SK-N-SH (cell line): ENCODE measurements at regions not wholly inside any gene's neighbourhood (a gene's known extent, or its start where the extent isn't known, plus 50 kb on each side); places are given as distances from the start of the nearest gene placed in this dataset.

Experiments used
- CTCF ChIA-PET: fragments of 300-600, 350-600 bp; formaldehyde crosslinking; extraction: SDS; loops from one replicate; lab custom pipeline; 2021; lab: Yijun Ruan, JAX
- POLR2A ChIA-PET: fragments of 350-600 bp; sonication (Branson Sonifier 250); formaldehyde crosslinking; extraction: SDS; loops from one replicate; lab custom pipeline; 2020; ENCODE audit warnings: antibody characterized with exemption, inconsistent platforms; lab: Yijun Ruan, JAX
- DNase-seq: peaks from one replicate; pipeline ENCODE4 v3.0.0; 2012
- H2AFZ ChIP-seq: fragments of 200-600 bp; sonication (generic); 2 replicates; pipeline ENCODE4 v1.8.1; 2016; ENCODE audit warnings: antibody characterized with exemption, mild to moderate bottlenecking, low read depth
- H3F3A ChIP-seq: fragments of 200-600 bp; sonication (generic); replicated peaks from 2 replicates; pipeline ENCODE3; 2016; ENCODE audit warnings: antibody characterized with exemption, mild to moderate bottlenecking; ENCODE audit not compliant: insufficient read depth
- H3K27ac ChIP-seq, 2 experiments: fragments of 200-500 bp in 1 of 2; fragments of 200-600 bp in 1 of 2; sonication (Bioruptor generic) in 1 of 2; sonication (generic), shearing (Covaris generic) in 1 of 2; 2 replicates each; pipeline versions ENCODE4 v1.5.1 to v1.6.1; 2014 to 2016; ENCODE audit warnings: low read depth in 2 of 2, inconsistent platforms in 1 of 2, low read length in 1 of 2, mild to moderate bottlenecking in 1 of 2, mixed read lengths in 1 of 2
- H3K27me3 ChIP-seq: fragments of 200-600 bp; sonication (generic), shearing (Covaris generic); 2 replicates; pipeline ENCODE4 v1.6.1; 2016; ENCODE audit warnings: mixed run types; ENCODE audit not compliant: insufficient read depth
- H3K36me3 ChIP-seq, 2 experiments: fragments of 200-500 bp in 1 of 2; fragments of 200-600 bp in 1 of 2; sonication (Bioruptor generic) in 1 of 2; sonication (generic) in 1 of 2; replicated peaks in 1 of 2; 2 replicates each; pipeline versions ENCODE3 to v1.5.1; 2014 to 2016; ENCODE audit warnings: low read length in 1 of 2, mild to moderate bottlenecking in 1 of 2; ENCODE audit not compliant: insufficient read depth in 2 of 2, control insufficient read depth in 1 of 2
- H3K4me1 ChIP-seq, 2 experiments: fragments of 200-500 bp in 1 of 2; fragments of 200-600 bp in 1 of 2; sonication (Bioruptor generic) in 1 of 2; sonication (generic), shearing (Covaris generic) in 1 of 2; 2 replicates each; pipeline versions ENCODE4 v1.5.1 to v1.6.1; 2014 to 2016; ENCODE audit warnings: low read depth in 1 of 2, low read length in 1 of 2, mixed run types in 1 of 2; ENCODE audit not compliant: insufficient read depth in 2 of 2, control insufficient read depth in 1 of 2
- H3K4me2 ChIP-seq: fragments of 200-600 bp; sonication (generic), shearing (Covaris generic); 2 replicates; pipeline ENCODE4 v1.6.1; 2017; ENCODE audit warnings: mixed run types
- H3K4me3 ChIP-seq, 2 experiments: fragments of 200-500 bp in 1 of 2; fragments of 200-600 bp in 1 of 2; sonication (Bioruptor generic) in 1 of 2; sonication (generic), shearing (Covaris generic) in 1 of 2; 2 replicates each; pipeline versions ENCODE4 v1.5.1 to v1.8.1; 2014 to 2016; ENCODE audit warnings: low read depth in 2 of 2, inconsistent platforms in 1 of 2, low read length in 1 of 2, mild to moderate bottlenecking in 1 of 2, mixed read lengths in 1 of 2, moderate library complexity in 1 of 2
- H3K79me2 ChIP-seq: fragments of 200-600 bp; sonication (generic); 2 replicates; pipeline ENCODE4 v1.8.1; 2017; ENCODE audit warnings: mild to moderate bottlenecking; ENCODE audit not compliant: insufficient read depth
- H3K9ac ChIP-seq: fragments of 200-600 bp; sonication (generic); 2 replicates; pipeline ENCODE4 v1.6.1; 2017; ENCODE audit warnings: mixed run types
- H3K9me2 ChIP-seq: fragments of 200-600 bp; sonication (generic); 2 replicates; pipeline ENCODE4 v1.6.1; 2017; ENCODE audit warnings: mixed run types
- H3K9me3 ChIP-seq: fragments of 200-600 bp; sonication (generic); 2 replicates; pipeline ENCODE4 v1.6.1; 2017; ENCODE audit warnings: mixed run types, mild to moderate bottlenecking, moderate library complexity
- H4K20me1 ChIP-seq: fragments of 200-600 bp; sonication (generic); 2 replicates; pipeline ENCODE4 v1.6.1; 2017; ENCODE audit warnings: mild to moderate bottlenecking, mixed run types; ENCODE audit not compliant: insufficient read depth
- CHD2 ChIP-seq: fragments of 150-350 bp; IDR thresholded peaks from 2 replicates; pipeline ENCODE4 v1.6.1; 2018; ENCODE audit warnings: low read length; ENCODE audit not compliant: partially characterized antibody
- CTCF ChIP-seq: fragments of 200-600 bp; sonication (generic); IDR thresholded peaks from 2 replicates; pipeline ENCODE4 v1.6.1; 2017; ENCODE audit warnings: antibody characterized with exemption, mild to moderate bottlenecking, moderate library complexity
- GATA2 ChIP-seq: sonication (generic); formaldehyde crosslinking; IDR thresholded peaks from 2 replicates; pipeline ENCODE4 v1.5.0; 2020; ENCODE audit warnings: mild to moderate bottlenecking, missing genetic modification reagents
- IRF3 ChIP-seq: fragments of 150-350 bp; IDR thresholded peaks from 2 replicates; pipeline ENCODE4 v1.6.1; 2016; ENCODE audit warnings: mild to moderate bottlenecking, low read depth, low read length
- MXI1 ChIP-seq: IDR thresholded peaks from 2 replicates; pipeline ENCODE4 v1.6.1; 2012; ENCODE audit warnings: mild to moderate bottlenecking, low read depth, low read length, improper control_type of control experiment
- NRF1 ChIP-seq: IDR thresholded peaks from 2 replicates; pipeline ENCODE4 v1.6.1; 2012; ENCODE audit warnings: low read depth, mild to moderate bottlenecking, low read length
- POLR2AphosphoS5 ChIP-seq: IDR thresholded peaks from 2 replicates; pipeline ENCODE4 v1.6.1; 2012; ENCODE audit warnings: low read depth, low read length
- RCOR1 ChIP-seq: fragments of 150-350 bp; IDR thresholded peaks from 2 replicates; pipeline ENCODE4 v1.6.1; 2017; ENCODE audit warnings: antibody characterized with exemption, low read length
- TCF12 ChIP-seq: IDR thresholded peaks from 2 replicates; pipeline ENCODE4 v1.4.0; 2012
- TEAD4 ChIP-seq: IDR thresholded peaks from 2 replicates; pipeline ENCODE4 v1.4.0; 2012; ENCODE audit warnings: mild to moderate bottlenecking, borderline replicate concordance; ENCODE audit not compliant: insufficient read depth
- YY1 ChIP-seq: IDR thresholded peaks from 2 replicates; pipeline ENCODE4 v1.4.0; 2012; ENCODE audit warnings: low read depth, mild to moderate bottlenecking
- WGBS: methylation state at CpG from one replicate; pipeline ENCODE4 v1.1.6; 2017; ENCODE audit warnings: low lambda C conversion rate; 5-methylcytosine and 5-hydroxymethylcytosine counted together
- TF ChIP-seq, protein P1 (sequence below): IDR thresholded peaks from 2 replicates; pipeline ENCODE4 v1.4.0; 2012; ENCODE audit warnings: low read depth
- TF ChIP-seq, protein P2 (sequence below): IDR thresholded peaks from 2 replicates; pipeline ENCODE4; 2012
- TF ChIP-seq, protein P3 (sequence below): fragments of 150-350 bp; IDR thresholded peaks from 2 replicates; pipeline ENCODE4 v1.6.1; 2017; ENCODE audit warnings: antibody characterized with exemption, low read length, low read depth, borderline replicate concordance
- TF ChIP-seq, protein P4 (sequence below): IDR thresholded peaks from 2 replicates; pipeline ENCODE4 v1.4.0; 2012; ENCODE audit warnings: low read depth, borderline replicate concordance

GRCh38 chr22:49718396-49718795 is 109.3 kb downstream of the BRD1 start:
- ChIA-PET CTCF (interaction anchor here (1.1 kb wide), 1 partner anchor 86 kb away, joined by 3 read pairs; no protein-coding TSS in a partner anchor), POLR2A (no interaction called here)
- Histone ChIP-seq H3K36me3 (no peaks in the 10 kb centered on the region), H3K4me2 (no peak overlapping the region), H3K27me3 (no peaks in the 10 kb centered on the region; the same call in 1 of the 2 replicates), H3K27ac (no peak overlapping the region), H2AFZ (no peak overlapping the region), H4K20me1 (no peaks in the 10 kb centered on the region), H3K4me1 (peaks cover 0 to 4% of the 10 kb centered on the region in 2 experiments; a peak in 1 of 4 replicates), H3K9me3 (no peaks in the 10 kb centered on the region), H3K79me2 (no peaks in the 10 kb centered on the region), H3K4me3 (no peak overlapping the region), H3F3A (no peaks in the 10 kb centered on the region), H3K9ac (no peak overlapping the region), H3K9me2 (no peaks in the 10 kb centered on the region)
- TF ChIP-seq TCF12 (no peak), IRF3 (no peak), CHD2 (no peak), MXI1 (no peak), NRF1 (no peak), CTCF (no peak), GATA2 (CRISPR knock-in tag) (no peak), TEAD4 (no peak), POLR2AphosphoS5 (no peak), YY1 (no peak), RCOR1 (no peak)
- TF ChIP-seq, protein P1, sequence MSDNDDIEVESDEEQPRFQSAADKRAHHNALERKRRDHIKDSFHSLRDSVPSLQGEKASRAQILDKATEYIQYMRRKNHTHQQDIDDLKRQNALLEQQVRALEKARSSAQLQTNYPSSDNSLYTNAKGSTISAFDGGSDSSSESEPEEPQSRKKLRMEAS: no peak
- TF ChIP-seq, protein P2, sequence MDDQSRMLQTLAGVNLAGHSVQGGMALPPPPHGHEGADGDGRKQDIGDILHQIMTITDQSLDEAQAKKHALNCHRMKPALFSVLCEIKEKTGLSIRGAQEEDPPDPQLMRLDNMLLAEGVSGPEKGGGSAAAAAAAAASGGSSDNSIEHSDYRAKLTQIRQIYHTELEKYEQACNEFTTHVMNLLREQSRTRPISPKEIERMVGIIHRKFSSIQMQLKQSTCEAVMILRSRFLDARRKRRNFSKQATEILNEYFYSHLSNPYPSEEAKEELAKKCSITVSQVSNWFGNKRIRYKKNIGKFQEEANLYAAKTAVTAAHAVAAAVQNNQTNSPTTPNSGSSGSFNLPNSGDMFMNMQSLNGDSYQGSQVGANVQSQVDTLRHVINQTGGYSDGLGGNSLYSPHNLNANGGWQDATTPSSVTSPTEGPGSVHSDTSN: no peak
- TF ChIP-seq, protein P3, sequence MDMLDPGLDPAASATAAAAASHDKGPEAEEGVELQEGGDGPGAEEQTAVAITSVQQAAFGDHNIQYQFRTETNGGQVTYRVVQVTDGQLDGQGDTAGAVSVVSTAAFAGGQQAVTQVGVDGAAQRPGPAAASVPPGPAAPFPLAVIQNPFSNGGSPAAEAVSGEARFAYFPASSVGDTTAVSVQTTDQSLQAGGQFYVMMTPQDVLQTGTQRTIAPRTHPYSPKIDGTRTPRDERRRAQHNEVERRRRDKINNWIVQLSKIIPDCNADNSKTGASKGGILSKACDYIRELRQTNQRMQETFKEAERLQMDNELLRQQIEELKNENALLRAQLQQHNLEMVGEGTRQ: no peak
- TF ChIP-seq, protein P4, sequence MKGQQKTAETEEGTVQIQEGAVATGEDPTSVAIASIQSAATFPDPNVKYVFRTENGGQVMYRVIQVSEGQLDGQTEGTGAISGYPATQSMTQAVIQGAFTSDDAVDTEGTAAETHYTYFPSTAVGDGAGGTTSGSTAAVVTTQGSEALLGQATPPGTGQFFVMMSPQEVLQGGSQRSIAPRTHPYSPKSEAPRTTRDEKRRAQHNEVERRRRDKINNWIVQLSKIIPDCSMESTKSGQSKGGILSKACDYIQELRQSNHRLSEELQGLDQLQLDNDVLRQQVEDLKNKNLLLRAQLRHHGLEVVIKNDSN: no peak
- WGBS: 37% methylated on average over 4 of the region's 7 CpGs
- DNase-seq: no peak
